Right lobe of liver (tissue), 6 donors: ENCODE measurements at regions not wholly inside any gene's neighbourhood (a gene's known extent, or its start where the extent isn't known, plus 50 kb on each side); places are given as distances from the start of the nearest gene placed in this dataset.

Source experiments
- ATAC-seq, 4 donors: fragments of 200-7000 bp; cut with Tn5 transposase; one replicate each; pipeline ENCODE4 v1.9.1; 2020; ENCODE audit warnings: mild to moderate bottlenecking in 4 of 4, moderate library complexity in 4 of 4
- DNase-seq, 3 donors: peaks; one replicate each; pipeline ENCODE4 v3.0.0-alpha.2; 2020
- H3K27ac ChIP-seq, 3 donors: fragments of 200-600 bp; one replicate each; pipeline ENCODE4 v1.8.0; 2022
- H3K27me3 ChIP-seq, 2 donors: fragments of 200-600 bp; one replicate each; pipeline ENCODE4 v1.8.0; 2022
- H3K36me3 ChIP-seq, 4 donors: fragments of 200-600 bp; sonication (generic) in 1 of 4; one replicate each; pipeline versions ENCODE4 v1.5.1 to v1.8.0; 2017 to 2022; ENCODE audit warnings: control low read depth in 1 of 4
- H3K4me1 ChIP-seq, 4 donors: fragments of 200-600 bp; sonication (generic) in 1 of 4; one replicate each; pipeline versions ENCODE4 v1.5.1 to v1.8.0; 2017 to 2022; ENCODE audit warnings: control low read depth in 1 of 4
- H3K4me3 ChIP-seq, 3 donors: fragments of 200-600 bp; one replicate each; pipeline ENCODE4 v1.8.0; 2022
- H3K9me3 ChIP-seq, 4 donors: fragments of 200-600 bp; sonication (generic) in 1 of 4; one replicate each; pipeline versions ENCODE4 v1.5.1 to v1.8.0; 2017 to 2022; ENCODE audit warnings: control low read depth in 1 of 4
- POLR2A ChIP-seq: fragments of 450-650 bp; IDR thresholded peaks from one replicate; pipeline ENCODE4 v1.6.1; 2017; ENCODE audit warnings: antibody characterized with exemption, mild to moderate bottlenecking
- WGBS: methylation state at CpG from one replicate; pipeline ENCODE4 v1.1.6; 2018; ENCODE audit warnings: low coverage, low lambda C conversion rate; ENCODE audit not compliant: insufficient coverage; ENCODE audit errors: missing lambda C conversion rate; 5-methylcytosine and 5-hydroxymethylcytosine counted together
- intact Hi-C, 2 donors: fragments of 100-400 bp; cut with DNase I; formaldehyde crosslinking; loops; one replicate each; pipeline versions ENCODE4 v1.11.2 to v1.14.1; 2022
- TF ChIP-seq, protein P1 (sequence below), 4 donors: fragments of 200-600 bp in 3 of 4; fragments of 450-650 bp in 1 of 4; IDR thresholded peaks; one replicate each; pipeline versions ENCODE4 v1.5.1 to v1.8.0; 2016 to 2022; ENCODE audit warnings: antibody characterized with exemption in 4 of 4, mild to moderate bottlenecking in 2 of 4
- donor health status: DM: no; HTN: yes; CAD: no.
- donor health status: DM: no; HTN: no; CAD: no.
- donor health status: DM: no; HTN: no; CAD: no.
- donor health status: DM: no; HTN: yes; CAD: no.
- donor health status: DM: no; HTN: yes; CAD: no.

DNA sequence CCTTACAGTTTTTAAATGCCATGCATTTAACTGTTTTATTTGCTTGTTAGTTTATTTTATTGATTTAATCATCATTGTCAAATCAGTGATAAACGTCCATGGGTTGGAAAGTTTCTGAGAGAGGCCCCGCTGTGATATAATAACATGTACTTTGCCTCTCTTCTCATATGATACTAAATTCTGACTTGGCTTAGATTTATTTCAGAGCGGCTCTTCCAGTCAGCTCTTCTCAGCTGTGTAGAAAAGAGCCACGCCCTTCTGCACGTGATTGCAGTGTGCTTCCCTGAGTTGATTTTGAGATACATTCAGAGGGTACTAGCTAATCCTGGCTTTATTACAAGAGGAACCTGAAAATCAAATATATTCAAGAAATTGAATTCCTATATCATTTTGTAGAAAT lies 218.6 kb downstream of the KCNE4 start:
- no peak overlapping the region for H3K4me3 ChIP-seq
- ATAC-seq (no peak), DNase-seq (no peak)
- H3K9me3 ChIP-seq = no peaks in the 10 kb centered on the region
- intact Hi-C loops = no loop called here
- no peaks in the 10 kb centered on the region for H3K36me3 ChIP-seq
- H3K27me3 ChIP-seq = no peaks in the 10 kb centered on the region
- 52% methylated on average over 5 of the region's 5 CpGs for WGBS
- H3K4me1 ChIP-seq = no peaks in the 10 kb centered on the region
- no peak overlapping the region for H3K27ac ChIP-seq
- TF ChIP-seq, protein P1, sequence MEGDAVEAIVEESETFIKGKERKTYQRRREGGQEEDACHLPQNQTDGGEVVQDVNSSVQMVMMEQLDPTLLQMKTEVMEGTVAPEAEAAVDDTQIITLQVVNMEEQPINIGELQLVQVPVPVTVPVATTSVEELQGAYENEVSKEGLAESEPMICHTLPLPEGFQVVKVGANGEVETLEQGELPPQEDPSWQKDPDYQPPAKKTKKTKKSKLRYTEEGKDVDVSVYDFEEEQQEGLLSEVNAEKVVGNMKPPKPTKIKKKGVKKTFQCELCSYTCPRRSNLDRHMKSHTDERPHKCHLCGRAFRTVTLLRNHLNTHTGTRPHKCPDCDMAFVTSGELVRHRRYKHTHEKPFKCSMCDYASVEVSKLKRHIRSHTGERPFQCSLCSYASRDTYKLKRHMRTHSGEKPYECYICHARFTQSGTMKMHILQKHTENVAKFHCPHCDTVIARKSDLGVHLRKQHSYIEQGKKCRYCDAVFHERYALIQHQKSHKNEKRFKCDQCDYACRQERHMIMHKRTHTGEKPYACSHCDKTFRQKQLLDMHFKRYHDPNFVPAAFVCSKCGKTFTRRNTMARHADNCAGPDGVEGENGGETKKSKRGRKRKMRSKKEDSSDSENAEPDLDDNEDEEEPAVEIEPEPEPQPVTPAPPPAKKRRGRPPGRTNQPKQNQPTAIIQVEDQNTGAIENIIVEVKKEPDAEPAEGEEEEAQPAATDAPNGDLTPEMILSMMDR (IDR thresholded peaks at IDR 0.05) = no peak
- TF ChIP-seq POLR2A = no peak

DNA sequence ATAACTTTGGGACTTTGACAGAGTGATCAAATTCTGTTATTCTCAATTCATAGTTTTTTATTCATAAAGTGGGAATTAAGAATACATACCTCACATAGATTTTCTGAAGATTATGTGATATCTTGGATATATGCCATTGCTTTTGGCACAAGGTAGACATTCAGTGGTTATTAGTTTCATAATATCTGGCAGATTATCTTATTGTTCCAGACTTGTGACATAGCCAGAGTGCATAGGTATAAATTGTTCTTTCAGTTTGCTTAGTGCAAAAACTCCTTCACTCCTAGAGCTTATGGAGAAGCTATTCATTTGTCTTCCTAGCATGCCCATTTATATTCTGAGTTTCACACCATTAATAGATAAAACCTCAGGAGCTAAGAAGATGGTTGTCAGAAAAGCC lies 222.0 kb downstream of the KCNE4 start:
- intact Hi-C loops = no loop called here

DNA sequence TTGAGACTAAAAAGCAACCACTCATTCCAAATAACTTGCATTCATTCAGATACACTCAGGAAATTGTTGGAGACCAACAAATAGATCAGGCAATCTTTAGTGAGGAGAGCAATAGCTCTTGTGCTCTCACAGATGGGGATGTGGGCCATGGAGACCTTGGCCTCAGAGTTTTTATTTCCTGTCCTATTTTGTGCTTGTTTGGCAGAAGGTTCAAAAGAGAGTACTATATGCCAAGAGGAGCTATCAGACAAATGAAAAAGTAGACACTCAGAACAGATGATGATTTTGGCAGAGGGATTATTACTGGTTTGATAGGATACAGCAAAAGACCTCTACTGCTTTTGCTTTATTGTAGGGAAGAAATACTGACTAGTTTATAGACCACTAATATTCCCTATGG lies 230.2 kb downstream of the KCNE4 start:
- no peak for DNase-seq

More for the DNA sequence above, 222.0 kb downstream of the KCNE4 start:
- DNase-seq (no peak), ATAC-seq (no peak)
- Histone ChIP-seq H3K36me3 (no peaks in the 10 kb centered on the region), H3K27me3 (no peaks in the 10 kb centered on the region), H3K4me1 (no peaks in the 10 kb centered on the region), H3K4me3 (no peak overlapping the region), H3K27ac (no peak overlapping the region), H3K9me3 (no peaks in the 10 kb centered on the region)
- TF ChIP-seq, protein P1 (IDR thresholded peaks at IDR 0.05) = no peak
- no peak for TF ChIP-seq POLR2A

DNA sequence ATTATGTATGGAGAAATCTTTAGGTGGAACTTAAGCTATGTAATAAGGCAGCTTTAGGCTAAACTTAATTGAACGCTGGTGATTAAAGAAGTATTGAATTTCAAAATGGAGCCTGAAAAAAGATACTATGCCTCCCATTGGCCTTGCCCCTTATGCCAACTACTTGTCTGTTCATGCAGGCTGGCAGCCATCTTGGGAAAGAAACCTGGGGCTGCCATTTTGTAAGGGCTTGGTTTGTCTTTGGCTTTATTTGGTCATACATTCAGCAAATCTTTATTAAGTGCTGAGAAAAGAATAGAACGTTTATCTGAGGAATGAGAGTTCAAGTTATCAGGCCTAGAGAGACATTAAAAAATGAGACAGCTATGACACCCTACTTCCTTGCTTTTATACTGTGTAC lies 231.3 kb downstream of the KCNE4 start:
- no peaks in the 10 kb centered on the region for H3K36me3 ChIP-seq
- H3K4me3 ChIP-seq = no peak overlapping the region
- no peak for DNase-seq
- no peaks in the 10 kb centered on the region for H3K9me3 ChIP-seq
- TF ChIP-seq, protein P1 (IDR thresholded peaks at IDR 0.05) = no peak
- TF ChIP-seq POLR2A = no peak
- no peaks in the 10 kb centered on the region for H3K27me3 ChIP-seq
- H3K4me1 ChIP-seq = no peaks in the 10 kb centered on the region
- WGBS = 42% methylated on average over 2 of the region's 2 CpGs
- intact Hi-C loops = no loop called here
- H3K27ac ChIP-seq = no peak overlapping the region
- ATAC-seq = no peak

More for the DNA sequence above, 230.2 kb downstream of the KCNE4 start:
- Histone ChIP-seq H3K27ac (no peak overlapping the region), H3K9me3 (no peaks in the 10 kb centered on the region), H3K4me3 (no peak overlapping the region), H3K27me3 (no peaks in the 10 kb centered on the region), H3K4me1 (no peaks in the 10 kb centered on the region), H3K36me3 (no peaks in the 10 kb centered on the region)
- ATAC-seq = no peak
- intact Hi-C loops = no loop called here
- no peak for TF ChIP-seq POLR2A
- TF ChIP-seq, protein P1 (IDR thresholded peaks at IDR 0.05) = no peak

DNA sequence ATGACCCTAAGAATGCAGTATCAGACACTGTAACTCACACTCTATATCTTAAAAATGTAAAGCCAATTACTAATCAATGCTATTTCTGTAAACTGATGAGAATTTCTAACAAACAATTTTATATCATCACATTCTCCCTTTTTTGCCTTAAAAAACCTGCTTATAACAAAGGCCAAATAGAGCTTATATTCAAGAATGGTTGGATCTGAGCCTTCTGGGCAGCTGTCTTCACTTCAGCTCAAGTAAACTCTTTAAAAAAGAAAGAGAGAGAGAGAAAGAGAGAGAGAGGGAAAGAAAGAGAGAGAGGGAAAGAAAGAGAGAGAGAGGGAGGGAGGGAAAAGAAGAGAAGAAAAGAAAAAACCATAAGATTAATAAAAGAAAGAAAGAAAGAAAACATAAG lies 231.8 kb downstream of the KCNE4 start:
- Histone ChIP-seq H3K4me3 (no peak overlapping the region), H3K36me3 (no peaks in the 10 kb centered on the region), H3K9me3 (no peaks in the 10 kb centered on the region), H3K27ac (no peak overlapping the region), H3K4me1 (no peaks in the 10 kb centered on the region), H3K27me3 (no peaks in the 10 kb centered on the region)
- no peak for TF ChIP-seq POLR2A
- TF ChIP-seq, protein P1 (IDR thresholded peaks at IDR 0.05) = no peak
- intact Hi-C loops = no loop called here
- ATAC-seq = no peak
- no peak for DNase-seq
